Omental fat pad (tissue), 3 donors: ENCODE measurements at regions not wholly inside any gene's neighbourhood (a gene's known extent, or its start where the extent isn't known, plus 50 kb on each side); places are given as distances from the start of the nearest gene placed in this dataset.

Experiments
- ATAC-seq: fragments of 150-250 bp; one replicate; pipeline ENCODE4 v1.9.1; 2016; ENCODE audit warnings: mild to moderate bottlenecking, moderate library complexity; ENCODE audit not compliant: low FRiP score
- DNase-seq: peaks from one replicate; pipeline ENCODE4 v3.0.0-alpha.2; 2019; ENCODE audit warnings: low spot score
- CTCF ChIP-seq, 3 donors: fragments of 450-650 bp; IDR thresholded peaks; one replicate each; pipeline ENCODE4 v1.5.1; 2016 to 2017; ENCODE audit warnings: antibody characterized with exemption in 3 of 3, mild to moderate bottlenecking in 3 of 3, moderate library complexity in 2 of 3

- no peak for TF ChIP-seq CTCF (IDR thresholded peaks at IDR 0.05)
- no peak for DNase-seq
- no peak for ATAC-seq
Observed at GRCh38 chr12:87290505-87290904, 738.7 kb downstream of the C12orf50 start.

- ATAC-seq, result no peak
- TF ChIP-seq CTCF (IDR thresholded peaks at IDR 0.05), result no peak
- no peak for DNase-seq
Observed at GRCh38 chr12:87283886-87284285, 745.3 kb downstream of the C12orf50 start.

GRCh38 chr12:87283111-87283510, 746.1 kb downstream of the C12orf50 start:
- no peak for ATAC-seq

GRCh38 chr12:87280893-87281292, 748.3 kb downstream of the C12orf50 start:
- no peak for TF ChIP-seq CTCF (IDR thresholded peaks at IDR 0.05)
- no peak for ATAC-seq
- no peak for DNase-seq

More at GRCh38 chr12:87283111-87283510, 746.1 kb downstream of the C12orf50 start:
- no peak for DNase-seq
- no peak for TF ChIP-seq CTCF (IDR thresholded peaks at IDR 0.05)

- TF ChIP-seq CTCF (IDR thresholded peaks at IDR 0.05), result no peak
- DNase-seq (no peak), ATAC-seq (no peak)
Observed at GRCh38 chr12:87280356-87280755, 748.8 kb downstream of the C12orf50 start.

GRCh38 chr12:87274594-87275245, 754.5 kb downstream of the C12orf50 start:
- ATAC-seq (no peak), DNase-seq (no peak)
- no peak for TF ChIP-seq CTCF (IDR thresholded peaks at IDR 0.05)

- ATAC-seq, result no peak
- no peak for DNase-seq
- no peak for TF ChIP-seq CTCF (IDR thresholded peaks at IDR 0.05)
Observed at GRCh38 chr12:87272851-87273250, 756.4 kb downstream of the C12orf50 start.
